Mammary epithelial cell (primary cell): ENCODE measurements at regions not wholly inside any gene's neighbourhood (a gene's known extent, or its start where the extent isn't known, plus 50 kb on each side); places are given as distances from the start of the nearest gene placed in this dataset.

Source experiments
- EZH2 ChIP-seq: IDR thresholded peaks from 2 replicates; pipeline ENCODE4 v1.6.1; 2012; ENCODE audit warnings: low read length, inconsistent platforms, borderline replicate concordance
- TF ChIP-seq, protein P1 (sequence below), 2 donors: IDR thresholded peaks in 1 of 2; conservative IDR thresholded peaks in 1 of 2; 2 replicates each; pipeline ENCODE4 v1.5.1; 2011 to 2012; ENCODE audit warnings: inconsistent platforms in 2 of 2, low read length in 2 of 2, mild to moderate bottlenecking in 2 of 2, control low read depth in 1 of 2, low read depth in 1 of 2; ENCODE audit not compliant: insufficient read depth in 1 of 2; ENCODE audit errors: extremely low read depth in 1 of 2

GRCh38 chr1:185593271-185593670, 140.9 kb upstream of the HMCN1 start:
- TF ChIP-seq, protein P1, sequence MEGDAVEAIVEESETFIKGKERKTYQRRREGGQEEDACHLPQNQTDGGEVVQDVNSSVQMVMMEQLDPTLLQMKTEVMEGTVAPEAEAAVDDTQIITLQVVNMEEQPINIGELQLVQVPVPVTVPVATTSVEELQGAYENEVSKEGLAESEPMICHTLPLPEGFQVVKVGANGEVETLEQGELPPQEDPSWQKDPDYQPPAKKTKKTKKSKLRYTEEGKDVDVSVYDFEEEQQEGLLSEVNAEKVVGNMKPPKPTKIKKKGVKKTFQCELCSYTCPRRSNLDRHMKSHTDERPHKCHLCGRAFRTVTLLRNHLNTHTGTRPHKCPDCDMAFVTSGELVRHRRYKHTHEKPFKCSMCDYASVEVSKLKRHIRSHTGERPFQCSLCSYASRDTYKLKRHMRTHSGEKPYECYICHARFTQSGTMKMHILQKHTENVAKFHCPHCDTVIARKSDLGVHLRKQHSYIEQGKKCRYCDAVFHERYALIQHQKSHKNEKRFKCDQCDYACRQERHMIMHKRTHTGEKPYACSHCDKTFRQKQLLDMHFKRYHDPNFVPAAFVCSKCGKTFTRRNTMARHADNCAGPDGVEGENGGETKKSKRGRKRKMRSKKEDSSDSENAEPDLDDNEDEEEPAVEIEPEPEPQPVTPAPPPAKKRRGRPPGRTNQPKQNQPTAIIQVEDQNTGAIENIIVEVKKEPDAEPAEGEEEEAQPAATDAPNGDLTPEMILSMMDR (conservative IDR thresholded peaks at IDR 0.05 in 1 of 2, IDR thresholded peaks at IDR 0.05 in 1 of 2; ENCODE audit: extremely low read depth in 1 of 2, insufficient read depth in 1 of 2, low read depth in 1 of 2, low read length in 2 of 2): no peak
- TF ChIP-seq EZH2: no peak
